IMR-90 (cell line): ENCODE measurements at regions not wholly inside any gene's neighbourhood (a gene's known extent, or its start where the extent isn't known, plus 50 kb on each side); places are given as distances from the start of the nearest gene placed in this dataset.

Source experiments
- ATAC-seq: fragments of 200-7000 bp; cut with Tn5 transposase; 2 replicates; pipeline ENCODE4 v1.9.1; 2020; ENCODE audit warnings: low read depth, mild to moderate bottlenecking, moderate library complexity
- BruUV-seq: library from RNA; stranded (reverse); fragments of 400-500 nt; replicated peaks from 2 replicates; lab custom pipeline; 2021; lab: Mats Ljungman, UMichigan
- CTCF ChIA-PET: fragments of 300-600 bp; formaldehyde crosslinking; extraction: SDS; loops from one replicate; lab custom pipeline; 2021; ENCODE audit warnings: antibody characterized with exemption; lab: Yijun Ruan, JAX
- POLR2A ChIA-PET: fragments of 300-600 bp; sonication (Branson Sonifier 250); formaldehyde crosslinking; loops from one replicate; lab custom pipeline; 2022; ENCODE audit warnings: antibody characterized with exemption; ENCODE audit not compliant: unreplicated experiment; lab: Charles Lee
- DNase-seq: peaks from one replicate; pipeline ENCODE4 v3.0.0; 2013
- H2AFZ ChIP-seq: replicated peaks from 2 replicates; pipeline ENCODE3; 2013; ENCODE audit warnings: low read length, mild to moderate bottlenecking; ENCODE audit not compliant: poor library complexity
- H2AK5ac ChIP-seq: 2 replicates; pipeline ENCODE4 v1.6.1; 2013; ENCODE audit warnings: low read depth, low read length, inconsistent platforms
- H2AK9ac ChIP-seq: replicated peaks from 2 replicates; pipeline ENCODE3; 2013; ENCODE audit warnings: mild to moderate bottlenecking, low read depth, low read length, moderate library complexity; ENCODE audit not compliant: poor library complexity
- H2BK120ac ChIP-seq: 2 replicates; pipeline ENCODE4 v1.6.1; 2013; ENCODE audit warnings: low read depth, low read length, inconsistent platforms
- H2BK15ac ChIP-seq: 3 replicates; pipeline ENCODE4 v1.6.1; 2013; ENCODE audit warnings: low read depth, low read length, inconsistent platforms
- H2BK20ac ChIP-seq: 2 replicates; pipeline ENCODE4 v1.6.1; 2013; ENCODE audit warnings: low read depth, mild to moderate bottlenecking, inconsistent platforms, low read length, moderate library complexity
- H2BK5ac ChIP-seq: 2 replicates; pipeline ENCODE4 v1.6.1; 2013; ENCODE audit warnings: mild to moderate bottlenecking, low read depth, low read length, inconsistent platforms; ENCODE audit not compliant: poor library complexity, severe bottlenecking
- H3K14ac ChIP-seq: replicated peaks from 2 replicates; pipeline ENCODE4 v1.6.1; 2013; ENCODE audit warnings: low read depth, low read length, inconsistent platforms
- H3K18ac ChIP-seq: 2 replicates; pipeline ENCODE4 v1.6.1; 2013; ENCODE audit warnings: low read depth, low read length, control low read depth
- H3K23ac ChIP-seq: 2 replicates; pipeline ENCODE4 v1.6.1; 2013; ENCODE audit warnings: low read depth, low read length, inconsistent platforms
- H3K27ac ChIP-seq: 2 replicates; pipeline ENCODE4 v1.5.1; 2013; ENCODE audit warnings: mild to moderate bottlenecking, control low read depth, low read length; ENCODE audit not compliant: insufficient read depth
- H3K27me3 ChIP-seq: 2 replicates; pipeline ENCODE4 v1.6.1; 2013; ENCODE audit warnings: low read length; ENCODE audit not compliant: control insufficient read depth, insufficient read depth
- H3K36me3 ChIP-seq: 2 replicates; pipeline ENCODE4 v1.6.1; 2013; ENCODE audit warnings: low read length, mixed read lengths; ENCODE audit not compliant: control insufficient read depth, insufficient read depth
- H3K4ac ChIP-seq: 2 replicates; pipeline ENCODE4 v1.6.1; 2013; ENCODE audit warnings: low read depth, low read length, inconsistent platforms
- H3K4me1 ChIP-seq: 2 replicates; pipeline ENCODE4 v1.6.1; 2013; ENCODE audit warnings: low read length, mixed read lengths; ENCODE audit not compliant: control insufficient read depth, insufficient read depth
- H3K4me2 ChIP-seq: 2 replicates; pipeline ENCODE4 v1.6.1; 2013; ENCODE audit warnings: low read depth, mild to moderate bottlenecking, control low read depth, low read length, moderate library complexity
- H3K4me3 ChIP-seq: 2 replicates; pipeline ENCODE4 v1.5.1; 2013; ENCODE audit warnings: low read depth, mild to moderate bottlenecking, control low read depth, low read length, moderate library complexity; ENCODE audit not compliant: insufficient read depth
- H3K56ac ChIP-seq: 2 replicates; pipeline ENCODE4 v1.6.1; 2013; ENCODE audit warnings: low read length, inconsistent platforms; ENCODE audit not compliant: insufficient read depth; ENCODE audit errors: extremely low read depth
- H3K79me1 ChIP-seq, 2 experiments: 2 replicates each; pipeline ENCODE4 v1.6.1; 2013; ENCODE audit warnings: low read length in 2 of 2, inconsistent platforms in 1 of 2, low read depth in 1 of 2
- H3K9ac ChIP-seq: 2 replicates; pipeline ENCODE4 v1.6.1; 2013; ENCODE audit warnings: low read depth, low read length, control low read depth
- H3K9me1 ChIP-seq: 2 replicates; pipeline ENCODE4 v1.6.1; 2013; ENCODE audit warnings: low read length, inconsistent platforms; ENCODE audit not compliant: insufficient read depth
- H3K9me3 ChIP-seq: 2 replicates; pipeline ENCODE4 v1.6.1; 2013; ENCODE audit warnings: low read length; ENCODE audit not compliant: control insufficient read depth, insufficient read depth
- H4K20me1 ChIP-seq: 2 replicates; pipeline ENCODE4 v1.6.1; 2013; ENCODE audit warnings: low read length, inconsistent platforms; ENCODE audit not compliant: insufficient read depth
- H4K5ac ChIP-seq: 2 replicates; pipeline ENCODE4 v1.6.1; 2013; ENCODE audit warnings: mild to moderate bottlenecking, low read depth, low read length, control low read depth
- H4K8ac ChIP-seq, 2 experiments: 2 replicates each; pipeline ENCODE4 v1.6.1; 2013; ENCODE audit warnings: low read depth in 2 of 2, low read length in 2 of 2, control low read depth in 1 of 2, inconsistent platforms in 1 of 2
- H4K91ac ChIP-seq: 2 replicates; pipeline ENCODE4 v1.6.1; 2013; ENCODE audit warnings: low read depth, low read length, inconsistent platforms; ENCODE audit not compliant: insufficient read depth
- BHLHE40 ChIP-seq: fragments of 150-350 bp; IDR thresholded peaks from 2 replicates; pipeline ENCODE4 v1.6.1; 2016; ENCODE audit warnings: mild to moderate bottlenecking, low read depth, low read length
- CEBPB ChIP-seq: IDR thresholded peaks from 2 replicates; pipeline ENCODE4 v1.6.1; 2012; ENCODE audit warnings: low read depth, low read length, improper control_type of control experiment
- CHD1 ChIP-seq: IDR thresholded peaks from 2 replicates; pipeline ENCODE4 v1.6.1; 2012; ENCODE audit warnings: low read depth, low read length, improper control_type of control experiment
- FOS ChIP-seq: fragments of 150-350 bp; IDR thresholded peaks from 2 replicates; pipeline ENCODE4 v1.6.1; 2016; ENCODE audit warnings: low read depth, low read length
- MAFK ChIP-seq: IDR thresholded peaks from 2 replicates; pipeline ENCODE4 v1.6.1; 2012; ENCODE audit warnings: low read depth, low read length, improper control_type of control experiment
- MAZ ChIP-seq: IDR thresholded peaks from 2 replicates; pipeline ENCODE4 v1.6.1; 2012; ENCODE audit warnings: low read depth, mild to moderate bottlenecking, low read length, improper control_type of control experiment, moderate library complexity, borderline replicate concordance
- MXI1 ChIP-seq: IDR thresholded peaks from 2 replicates; pipeline ENCODE4 v1.6.1; 2012; ENCODE audit warnings: low read depth, mild to moderate bottlenecking, low read length, moderate library complexity, borderline replicate concordance
- NFE2L2 ChIP-seq: fragments of 150-350 bp; IDR thresholded peaks from 2 replicates; pipeline ENCODE4 v1.6.1; 2016; ENCODE audit warnings: low read depth, mild to moderate bottlenecking, low read length
- POLR2A ChIP-seq: IDR thresholded peaks from 2 replicates; pipeline ENCODE4 v1.6.1; 2012; ENCODE audit warnings: mild to moderate bottlenecking, low read depth, low read length
- RAD21 ChIP-seq: IDR thresholded peaks from 2 replicates; pipeline ENCODE4 v1.6.1; 2012; ENCODE audit warnings: low read length, improper control_type of control experiment
- RCOR1 ChIP-seq: IDR thresholded peaks from 2 replicates; pipeline ENCODE4 v1.6.1; 2012; ENCODE audit warnings: mild to moderate bottlenecking, low read length, improper control_type of control experiment; ENCODE audit not compliant: insufficient replicate concordance
- RFX5 ChIP-seq: IDR thresholded peaks from 2 replicates; pipeline ENCODE4 v1.8.0; 2012; ENCODE audit warnings: low read depth, mild to moderate bottlenecking, low read length, moderate library complexity
- SMC3 ChIP-seq: fragments of 150-350 bp; IDR thresholded peaks from 2 replicates; pipeline ENCODE4 v1.6.1; 2016; ENCODE audit warnings: low read depth, mild to moderate bottlenecking, antibody characterized with exemption, low read length, moderate library complexity
- WGBS, 2 experiments: methylation state at CpG; one replicate each; pipeline versions ENCODE4 v1.1.5 to v1.1.7; 2013; ENCODE audit warnings: missing lambda C conversion rate in 2 of 2; ENCODE audit not compliant: insufficient read length in 1 of 2; ENCODE audit errors: extremely low coverage in 2 of 2; 5-methylcytosine and 5-hydroxymethylcytosine counted together
- dilution Hi-C: fragments of 300-500 bp; cut with HindIII; formaldehyde crosslinking; loops from one replicate; pipeline ENCODE4 v1.14.3; 2018; ENCODE audit warnings: low sequenced_read_pairs; ENCODE audit not compliant: unreplicated experiment
- in situ Hi-C: fragments of 300-500 bp; cut with MboI; formaldehyde crosslinking; loops from 3 replicates; pipeline ENCODE4 v1.14.3; 2019; ENCODE audit warnings: low sequenced_read_pairs, inconsistent platforms, mixed read lengths
- intact Hi-C: fragments of 100-400 bp; cut with micrococcal nuclease; formaldehyde crosslinking; loops from 2 replicates; pipeline ENCODE4 v1.10.0; 2022
- TF ChIP-seq, protein P1 (sequence below): fragments of 150-350 bp; IDR thresholded peaks from 2 replicates; pipeline ENCODE4 v1.6.1; 2017; ENCODE audit warnings: mild to moderate bottlenecking, antibody characterized with exemption, low read length, low read depth
- TF ChIP-seq, protein P2 (sequence below): fragments of 150-350 bp; IDR thresholded peaks from 2 replicates; pipeline ENCODE4 v1.6.1; 2016; ENCODE audit warnings: low read depth, mild to moderate bottlenecking, low read length, moderate library complexity, borderline replicate concordance
- TF ChIP-seq, protein P3 (sequence below): conservative IDR thresholded peaks from 2 replicates; pipeline ENCODE4 v1.5.1; 2012; ENCODE audit warnings: mild to moderate bottlenecking, low read depth, low read length, improper control_type of control experiment

DNA sequence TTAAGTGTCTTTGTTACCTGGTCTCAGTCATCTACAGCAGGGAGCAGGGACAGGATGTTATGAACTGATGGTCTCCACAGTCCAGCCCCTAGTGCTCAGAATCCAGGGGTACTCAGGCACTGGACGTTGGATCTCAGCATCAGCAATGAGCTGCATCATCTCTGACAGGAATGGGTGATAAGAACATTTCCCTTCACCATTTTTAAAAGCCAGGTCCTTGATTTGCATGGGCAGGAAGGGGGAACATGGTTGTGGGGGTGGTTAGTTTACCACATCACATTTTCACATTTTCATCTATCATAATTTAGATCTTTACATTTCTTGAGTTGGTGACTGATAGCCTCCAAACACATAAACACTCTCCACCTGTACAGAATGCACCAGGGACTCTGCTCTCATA, 427.8 kb upstream of the NPVF start:
- H2AK9ac ChIP-seq, result no peak overlapping the region
- TF ChIP-seq RFX5, result no peak
- no peak for TF ChIP-seq POLR2A
- no peak for TF ChIP-seq RCOR1
- TF ChIP-seq BHLHE40, result no peak
- TF ChIP-seq, protein P1, sequence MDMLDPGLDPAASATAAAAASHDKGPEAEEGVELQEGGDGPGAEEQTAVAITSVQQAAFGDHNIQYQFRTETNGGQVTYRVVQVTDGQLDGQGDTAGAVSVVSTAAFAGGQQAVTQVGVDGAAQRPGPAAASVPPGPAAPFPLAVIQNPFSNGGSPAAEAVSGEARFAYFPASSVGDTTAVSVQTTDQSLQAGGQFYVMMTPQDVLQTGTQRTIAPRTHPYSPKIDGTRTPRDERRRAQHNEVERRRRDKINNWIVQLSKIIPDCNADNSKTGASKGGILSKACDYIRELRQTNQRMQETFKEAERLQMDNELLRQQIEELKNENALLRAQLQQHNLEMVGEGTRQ, result no peak
- TF ChIP-seq, protein P2, sequence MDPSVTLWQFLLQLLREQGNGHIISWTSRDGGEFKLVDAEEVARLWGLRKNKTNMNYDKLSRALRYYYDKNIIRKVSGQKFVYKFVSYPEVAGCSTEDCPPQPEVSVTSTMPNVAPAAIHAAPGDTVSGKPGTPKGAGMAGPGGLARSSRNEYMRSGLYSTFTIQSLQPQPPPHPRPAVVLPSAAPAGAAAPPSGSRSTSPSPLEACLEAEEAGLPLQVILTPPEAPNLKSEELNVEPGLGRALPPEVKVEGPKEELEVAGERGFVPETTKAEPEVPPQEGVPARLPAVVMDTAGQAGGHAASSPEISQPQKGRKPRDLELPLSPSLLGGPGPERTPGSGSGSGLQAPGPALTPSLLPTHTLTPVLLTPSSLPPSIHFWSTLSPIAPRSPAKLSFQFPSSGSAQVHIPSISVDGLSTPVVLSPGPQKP, result no peak
- no peak for TF ChIP-seq RAD21
- TF ChIP-seq, protein P3, sequence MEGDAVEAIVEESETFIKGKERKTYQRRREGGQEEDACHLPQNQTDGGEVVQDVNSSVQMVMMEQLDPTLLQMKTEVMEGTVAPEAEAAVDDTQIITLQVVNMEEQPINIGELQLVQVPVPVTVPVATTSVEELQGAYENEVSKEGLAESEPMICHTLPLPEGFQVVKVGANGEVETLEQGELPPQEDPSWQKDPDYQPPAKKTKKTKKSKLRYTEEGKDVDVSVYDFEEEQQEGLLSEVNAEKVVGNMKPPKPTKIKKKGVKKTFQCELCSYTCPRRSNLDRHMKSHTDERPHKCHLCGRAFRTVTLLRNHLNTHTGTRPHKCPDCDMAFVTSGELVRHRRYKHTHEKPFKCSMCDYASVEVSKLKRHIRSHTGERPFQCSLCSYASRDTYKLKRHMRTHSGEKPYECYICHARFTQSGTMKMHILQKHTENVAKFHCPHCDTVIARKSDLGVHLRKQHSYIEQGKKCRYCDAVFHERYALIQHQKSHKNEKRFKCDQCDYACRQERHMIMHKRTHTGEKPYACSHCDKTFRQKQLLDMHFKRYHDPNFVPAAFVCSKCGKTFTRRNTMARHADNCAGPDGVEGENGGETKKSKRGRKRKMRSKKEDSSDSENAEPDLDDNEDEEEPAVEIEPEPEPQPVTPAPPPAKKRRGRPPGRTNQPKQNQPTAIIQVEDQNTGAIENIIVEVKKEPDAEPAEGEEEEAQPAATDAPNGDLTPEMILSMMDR, result no peak
- TF ChIP-seq MXI1, result no peak
- TF ChIP-seq MAFK, result no peak
- no peak for TF ChIP-seq NFE2L2
- TF ChIP-seq CHD1, result no peak
- TF ChIP-seq CEBPB, result no peak
- TF ChIP-seq SMC3, result no peak
- no peak for TF ChIP-seq FOS
- TF ChIP-seq MAZ, result no peak
- no peaks in the 10 kb centered on the region for H4K20me1 ChIP-seq
- no peaks in the 10 kb centered on the region for H3K9me3 ChIP-seq
- no peak overlapping the region for H3K4ac ChIP-seq
- H3K56ac ChIP-seq, result no peak overlapping the region
- H4K91ac ChIP-seq, result no peak overlapping the region
- no peaks in the 10 kb centered on the region for H3K79me1 ChIP-seq
- H3K36me3 ChIP-seq, result no peaks in the 10 kb centered on the region
- dilution Hi-C loops (no loop called here), in situ Hi-C loops (no loop called here), intact Hi-C loops (no loop called here)
- no peak overlapping the region for H2BK15ac ChIP-seq
- H3K4me2 ChIP-seq, result no peak overlapping the region
- no peak overlapping the region for H3K27ac ChIP-seq
- H3K9ac ChIP-seq, result no peak overlapping the region
- no peak overlapping the region for H2AFZ ChIP-seq
- no peak overlapping the region for H3K23ac ChIP-seq
- no peak for ATAC-seq
- no CpG with 5 or more reads among the region's 1 CpG for WGBS, 2 experiments
- no peak for DNase-seq
- H4K5ac ChIP-seq, result no peak overlapping the region
- H2AK5ac ChIP-seq, result no peak overlapping the region
- H3K4me3 ChIP-seq, result no peak overlapping the region
- no peak overlapping the region for H3K14ac ChIP-seq
- H4K8ac ChIP-seq, result no peak overlapping the region
- H3K18ac ChIP-seq, result no peak overlapping the region
- CTCF ChIA-PET, result no interaction called here
- no peak overlapping the region for H2BK120ac ChIP-seq
- H3K4me1 ChIP-seq, result no peaks in the 10 kb centered on the region
- H2BK20ac ChIP-seq, result no peak overlapping the region
- POLR2A ChIA-PET, result no interaction called here
- H2BK5ac ChIP-seq, result no peak overlapping the region
- no peaks in the 10 kb centered on the region for H3K9me1 ChIP-seq
- no peaks in the 10 kb centered on the region for H3K27me3 ChIP-seq
- no TSS peak for BruUV-seq
